Muscle of leg (tissue), 3 donors: ENCODE measurements at regions not wholly inside any gene's neighbourhood (a gene's known extent, or its start where the extent isn't known, plus 50 kb on each side); places are given as distances from the start of the nearest gene placed in this dataset.

Experiments used
- DNase-seq: peaks from one replicate; pipeline ENCODE4 v3.0.0; 2013
- H3K27ac ChIP-seq: one replicate; pipeline ENCODE4 v1.5.1; 2013; ENCODE audit warnings: mild to moderate bottlenecking, low read length, control low read depth
- H3K27me3 ChIP-seq: one replicate; pipeline ENCODE4 v1.6.1; 2013; ENCODE audit warnings: low read length; ENCODE audit not compliant: control insufficient read depth, insufficient read depth
- H3K36me3 ChIP-seq: one replicate; pipeline ENCODE4 v1.6.1; 2013; ENCODE audit warnings: low read length; ENCODE audit not compliant: control insufficient read depth, insufficient read depth
- H3K4me1 ChIP-seq: one replicate; pipeline ENCODE4 v1.6.1; 2013; ENCODE audit warnings: low read length; ENCODE audit not compliant: control insufficient read depth, insufficient read depth
- H3K4me3 ChIP-seq: one replicate; pipeline ENCODE4 v1.5.1; 2013; ENCODE audit warnings: low read length, control low read depth
- H3K9me3 ChIP-seq: replicated peaks from 2 replicates; pipeline ENCODE4 v1.6.1; 2013; ENCODE audit warnings: low read depth, low read length; ENCODE audit not compliant: control insufficient read depth
- WGBS: methylation state at CpG from one replicate; pipeline ENCODE4 v1.1.5; 2013; ENCODE audit warnings: missing lambda C conversion rate; ENCODE audit not compliant: insufficient coverage; 5-methylcytosine and 5-hydroxymethylcytosine counted together

- WGBS: 80% methylated on average over 3 of the region's 3 CpGs
- Histone ChIP-seq H3K4me1 (peaks cover 6% of the 10 kb centered on the region), H3K27me3 (no peaks in the 10 kb centered on the region), H3K27ac (no peak overlapping the region), H3K4me3 (no peak overlapping the region), H3K9me3 (no peaks in the 10 kb centered on the region), H3K36me3 (no peaks in the 10 kb centered on the region)
- no peak for DNase-seq
Observed at GRCh38 chr4:53644607-53645006, 53.3 kb upstream of the LNX1 start.
